PFSK-1 (cell line): ENCODE measurements at regions not wholly inside any gene's neighbourhood (a gene's known extent, or its start where the extent isn't known, plus 50 kb on each side); places are given as distances from the start of the nearest gene placed in this dataset.

Experiments
- FOXP2 ChIP-seq: optimal IDR thresholded peaks from 2 replicates; pipeline ENCODE3; 2011; ENCODE audit warnings: borderline replicate concordance, control low read depth, inconsistent platforms; ENCODE audit not compliant: insufficient read depth; ENCODE audit errors: extremely low read length, extremely low read depth
- POLR2AphosphoS5 ChIP-seq: IDR thresholded peaks from 2 replicates; pipeline ENCODE4 v1.6.1; 2012; ENCODE audit warnings: low read depth, mild to moderate bottlenecking, control low read depth, low read length, moderate library complexity
- REST ChIP-seq, 2 experiments: IDR thresholded peaks; 2 replicates each; pipeline versions ENCODE4 v1.6.1 to v1.8.0; 2011 to 2012; ENCODE audit warnings: low read depth in 2 of 2, low read length in 2 of 2, control low read depth in 1 of 2, inconsistent platforms in 1 of 2, mild to moderate bottlenecking in 1 of 2, moderate library complexity in 1 of 2; ENCODE audit not compliant: insufficient read depth in 1 of 2
- SIN3A ChIP-seq: IDR thresholded peaks from 2 replicates; pipeline ENCODE4 v1.6.1; 2012; ENCODE audit warnings: mild to moderate bottlenecking, low read length, moderate library complexity, borderline replicate concordance; ENCODE audit not compliant: insufficient read depth
- TAF1 ChIP-seq: IDR thresholded peaks from 2 replicates; pipeline ENCODE4 v1.6.1; 2012; ENCODE audit warnings: low read length, control low read depth, borderline replicate concordance; ENCODE audit not compliant: insufficient read depth

DNA sequence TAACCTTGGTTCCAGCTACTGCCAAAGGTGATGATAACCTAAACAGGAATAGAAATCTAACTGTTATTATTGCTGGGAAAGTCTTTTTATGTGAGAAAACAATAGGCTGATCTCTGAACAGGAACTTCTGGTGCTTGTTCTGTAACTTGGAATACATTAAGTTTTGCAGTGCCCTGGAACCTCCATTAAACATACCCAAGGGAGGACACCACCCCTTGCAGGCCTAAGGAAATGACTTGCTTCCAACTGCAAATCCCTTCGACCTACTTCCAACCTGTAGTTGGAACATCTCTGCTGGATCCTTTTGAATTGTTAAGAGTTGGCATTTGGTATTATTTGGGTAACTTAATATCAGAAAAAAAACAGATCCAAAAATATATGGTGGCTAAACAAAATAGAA, 188.4 kb upstream of the API5 start:
- no peak for TF ChIP-seq FOXP2
- TF ChIP-seq POLR2AphosphoS5: no peak
- TF ChIP-seq TAF1: no peak
- TF ChIP-seq SIN3A: no peak
- no peak for TF ChIP-seq REST (IDR thresholded peaks at IDR 0.05; ENCODE audit: insufficient read depth in 1 of 2, low read depth in 2 of 2, low read length in 2 of 2)

DNA sequence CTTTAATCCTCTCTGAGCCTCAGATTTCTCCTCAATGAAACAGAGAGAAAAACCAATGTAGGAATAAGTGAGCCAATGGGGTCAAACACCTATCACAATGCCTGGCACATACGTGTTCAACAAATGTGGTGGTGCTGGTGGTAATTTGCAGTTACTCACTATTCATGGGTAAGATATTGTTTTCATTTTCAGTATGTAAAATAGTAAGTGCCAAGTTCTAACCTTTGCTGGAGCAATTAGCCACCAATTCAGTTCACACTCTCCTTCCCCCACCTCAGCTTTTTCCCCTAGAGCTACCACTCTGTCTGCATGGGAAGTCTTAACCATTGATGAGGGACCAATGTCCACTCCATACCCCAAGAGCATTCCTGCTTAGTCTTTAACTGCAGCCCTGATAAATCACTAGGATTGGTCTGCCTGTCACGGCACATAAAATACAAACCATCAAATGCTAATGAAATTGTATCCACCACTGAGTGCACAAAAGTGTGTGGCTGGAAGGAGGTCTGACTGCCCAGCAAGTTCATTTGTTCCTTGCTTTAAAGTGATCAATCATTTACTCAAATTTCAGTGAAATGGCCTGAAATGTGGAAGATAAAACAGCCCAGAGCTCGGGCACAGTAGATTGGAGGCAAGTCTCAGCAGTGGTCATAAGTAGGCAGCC, 187.4 kb upstream of the API5 start:
- TF ChIP-seq FOXP2 (no peak), POLR2AphosphoS5 (no peak), TAF1 (no peak), REST (IDR thresholded peaks at IDR 0.05; ENCODE audit: insufficient read depth in 1 of 2, low read depth in 2 of 2, low read length in 2 of 2) (no peak), SIN3A (no peak)

- TF ChIP-seq POLR2AphosphoS5: no peak
Observed at GRCh38 chr11:43129329-43129728, 182.5 kb upstream of the API5 start.

GRCh38 chr11:43130616-43131015, 181.2 kb upstream of the API5 start:
- no peak for TF ChIP-seq TAF1

DNA sequence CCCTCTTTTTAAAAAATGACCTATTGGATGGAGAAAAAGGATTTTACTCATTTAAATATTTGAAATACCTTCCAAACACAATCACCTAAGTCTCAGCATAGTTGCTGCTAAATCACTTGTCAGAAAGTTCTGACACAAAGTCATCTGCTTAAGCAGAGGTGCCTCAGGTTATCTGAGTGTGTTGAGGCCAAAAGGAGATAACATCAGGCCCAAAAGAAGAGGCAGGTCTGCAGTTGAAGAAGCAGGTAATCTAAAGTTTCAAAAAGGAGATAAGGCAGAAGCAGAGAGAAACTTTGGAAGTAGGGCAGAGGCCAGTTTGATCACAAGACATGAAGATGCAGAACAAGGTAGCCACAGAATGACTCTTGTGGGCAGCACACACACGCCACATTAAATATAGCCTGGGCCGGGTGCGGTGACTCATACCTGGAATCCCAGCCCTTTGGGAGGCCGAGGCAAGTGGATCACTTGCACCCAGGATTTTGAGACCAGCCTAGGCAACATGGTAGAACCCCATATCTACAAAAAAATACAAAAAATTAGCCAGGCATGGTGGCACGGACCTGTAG, 175.7 kb upstream of the API5 start:
- TF ChIP-seq POLR2AphosphoS5 (no peak), SIN3A (no peak), REST (IDR thresholded peaks at IDR 0.05; ENCODE audit: insufficient read depth in 1 of 2, low read depth in 2 of 2, low read length in 2 of 2) (no peak), TAF1 (no peak), FOXP2 (no peak)

GRCh38 chr11:43138621-43139140, 173.1 kb upstream of the API5 start:
- TF ChIP-seq REST (IDR thresholded peaks at IDR 0.05; ENCODE audit: insufficient read depth in 1 of 2, low read depth in 2 of 2, low read length in 2 of 2) (no peak), POLR2AphosphoS5 (no peak), TAF1 (no peak), FOXP2 (no peak), SIN3A (no peak)
